HepG2 (cell line): ENCODE measurements at regions not wholly inside any gene's neighbourhood (a gene's known extent, or its start where the extent isn't known, plus 50 kb on each side); places are given as distances from the start of the nearest gene placed in this dataset.

ENCODE experiments used
- HMG20B ChIP-seq: conservative IDR thresholded peaks from 2 replicates; pipeline ENCODE4 v1.6.1; 2016; ENCODE audit warnings: missing genetic modification reagents, missing compliant biosample characterization
- HOXA5 ChIP-seq: sonication (generic); formaldehyde crosslinking; IDR thresholded peaks from 2 replicates; pipeline ENCODE4 v1.4.0; 2020; ENCODE audit warnings: missing genetic modification reagents
- TARDBP ChIP-seq: sonication (generic); formaldehyde crosslinking; IDR thresholded peaks from 2 replicates; pipeline ENCODE4 v1.8.0; 2022; ENCODE audit warnings: mild to moderate bottlenecking, missing genetic modification reagents
- TF ChIP-seq, protein P1 (sequence below): sonication (generic); formaldehyde crosslinking; IDR thresholded peaks from 2 replicates; pipeline ENCODE4 v1.4.0; 2020; ENCODE audit warnings: missing genetic modification reagents, mild to moderate bottlenecking, borderline replicate concordance
- TF ChIP-seq, protein P2 (sequence below): IDR thresholded peaks from 2 replicates; pipeline ENCODE4 v1.6.1; 2018; ENCODE audit warnings: missing genetic modification reagents
- TF ChIP-seq, protein P3 (sequence below): sonication (generic); formaldehyde crosslinking; IDR thresholded peaks from 2 replicates; pipeline ENCODE4 v1.5.0; 2020; ENCODE audit warnings: mild to moderate bottlenecking, missing genetic modification reagents, moderate library complexity

DNA sequence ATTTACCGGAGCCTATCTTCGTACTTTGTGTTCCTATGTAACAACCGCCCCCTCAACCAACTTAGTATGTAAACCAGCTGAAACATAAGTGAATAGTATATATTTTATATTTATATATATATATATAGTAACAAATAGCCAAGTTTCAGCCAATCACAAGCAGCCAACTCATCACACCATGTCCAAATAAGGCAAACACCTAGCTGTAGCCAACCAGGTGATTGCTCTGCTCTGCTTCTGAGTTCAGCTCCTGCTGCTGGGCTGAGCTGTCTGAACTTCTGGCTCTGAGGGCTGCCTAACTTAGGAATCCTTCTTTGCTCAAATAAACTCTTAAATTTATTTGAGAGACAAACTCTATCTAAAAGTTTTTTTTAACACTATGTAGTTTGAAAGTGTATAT lies 101.6 kb upstream of the SOX4 start:
- TF ChIP-seq HMG20B (CRISPR knock-in tag) (no peak), HOXA5 (CRISPR knock-in tag) (no peak), TARDBP (no peak)
- TF ChIP-seq, protein P1, sequence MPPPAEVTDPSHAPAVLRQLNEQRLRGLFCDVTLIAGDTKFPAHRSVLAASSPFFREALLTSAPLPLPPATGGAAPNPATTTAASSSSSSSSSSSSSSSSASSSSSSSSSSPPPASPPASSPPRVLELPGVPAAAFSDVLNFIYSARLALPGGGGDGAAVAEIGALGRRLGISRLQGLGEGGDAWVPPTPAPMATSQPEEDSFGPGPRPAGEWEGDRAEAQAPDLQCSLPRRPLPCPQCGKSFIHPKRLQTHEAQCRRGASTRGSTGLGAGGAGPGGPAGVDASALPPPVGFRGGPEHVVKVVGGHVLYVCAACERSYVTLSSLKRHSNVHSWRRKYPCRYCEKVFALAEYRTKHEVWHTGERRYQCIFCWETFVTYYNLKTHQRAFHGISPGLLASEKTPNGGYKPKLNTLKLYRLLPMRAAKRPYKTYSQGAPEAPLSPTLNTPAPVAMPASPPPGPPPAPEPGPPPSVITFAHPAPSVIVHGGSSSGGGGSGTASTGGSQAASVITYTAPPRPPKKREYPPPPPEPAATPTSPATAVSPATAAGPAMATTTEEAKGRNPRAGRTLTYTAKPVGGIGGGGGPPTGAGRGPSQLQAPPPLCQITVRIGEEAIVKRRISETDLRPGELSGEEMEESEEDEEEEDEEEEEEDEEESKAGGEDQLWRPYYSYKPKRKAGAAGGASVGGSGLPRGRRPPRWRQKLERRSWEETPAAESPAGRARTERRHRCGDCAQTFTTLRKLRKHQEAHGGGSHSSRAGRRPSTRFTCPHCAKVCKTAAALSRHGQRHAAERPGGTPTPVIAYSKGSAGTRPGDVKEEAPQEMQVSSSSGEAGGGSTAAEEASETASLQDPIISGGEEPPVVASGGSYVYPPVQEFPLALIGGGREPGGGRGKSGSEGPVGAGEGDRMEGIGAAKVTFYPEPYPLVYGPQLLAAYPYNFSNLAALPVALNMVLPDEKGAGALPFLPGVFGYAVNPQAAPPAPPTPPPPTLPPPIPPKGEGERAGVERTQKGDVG (CRISPR knock-in tag) = no peak
- TF ChIP-seq, protein P2, sequence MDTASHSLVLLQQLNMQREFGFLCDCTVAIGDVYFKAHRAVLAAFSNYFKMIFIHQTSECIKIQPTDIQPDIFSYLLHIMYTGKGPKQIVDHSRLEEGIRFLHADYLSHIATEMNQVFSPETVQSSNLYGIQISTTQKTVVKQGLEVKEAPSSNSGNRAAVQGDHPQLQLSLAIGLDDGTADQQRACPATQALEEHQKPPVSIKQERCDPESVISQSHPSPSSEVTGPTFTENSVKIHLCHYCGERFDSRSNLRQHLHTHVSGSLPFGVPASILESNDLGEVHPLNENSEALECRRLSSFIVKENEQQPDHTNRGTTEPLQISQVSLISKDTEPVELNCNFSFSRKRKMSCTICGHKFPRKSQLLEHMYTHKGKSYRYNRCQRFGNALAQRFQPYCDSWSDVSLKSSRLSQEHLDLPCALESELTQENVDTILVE (CRISPR knock-in tag) = no peak
- TF ChIP-seq, protein P3, sequence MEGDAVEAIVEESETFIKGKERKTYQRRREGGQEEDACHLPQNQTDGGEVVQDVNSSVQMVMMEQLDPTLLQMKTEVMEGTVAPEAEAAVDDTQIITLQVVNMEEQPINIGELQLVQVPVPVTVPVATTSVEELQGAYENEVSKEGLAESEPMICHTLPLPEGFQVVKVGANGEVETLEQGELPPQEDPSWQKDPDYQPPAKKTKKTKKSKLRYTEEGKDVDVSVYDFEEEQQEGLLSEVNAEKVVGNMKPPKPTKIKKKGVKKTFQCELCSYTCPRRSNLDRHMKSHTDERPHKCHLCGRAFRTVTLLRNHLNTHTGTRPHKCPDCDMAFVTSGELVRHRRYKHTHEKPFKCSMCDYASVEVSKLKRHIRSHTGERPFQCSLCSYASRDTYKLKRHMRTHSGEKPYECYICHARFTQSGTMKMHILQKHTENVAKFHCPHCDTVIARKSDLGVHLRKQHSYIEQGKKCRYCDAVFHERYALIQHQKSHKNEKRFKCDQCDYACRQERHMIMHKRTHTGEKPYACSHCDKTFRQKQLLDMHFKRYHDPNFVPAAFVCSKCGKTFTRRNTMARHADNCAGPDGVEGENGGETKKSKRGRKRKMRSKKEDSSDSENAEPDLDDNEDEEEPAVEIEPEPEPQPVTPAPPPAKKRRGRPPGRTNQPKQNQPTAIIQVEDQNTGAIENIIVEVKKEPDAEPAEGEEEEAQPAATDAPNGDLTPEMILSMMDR (CRISPR knock-in tag) = no peak
